GM18517 (cell line): ENCODE measurements at regions not wholly inside any gene's neighbourhood (a gene's known extent, or its start where the extent isn't known, plus 50 kb on each side); places are given as distances from the start of the nearest gene placed in this dataset.
"Not testable (repeated sequence)": the region's sequence is repeated elsewhere in the genome, so short reads cannot be mapped to it uniquely, and the experiment has no call there.

Experiments used
- ATAC-seq: cut with Tn5 transposase; IDR thresholded peaks from one replicate; pipeline ENCODE4 v1.9.1; 2021; ENCODE audit warnings: mild to moderate bottlenecking, moderate library complexity; ENCODE audit not compliant: unreplicated experiment

GRCh38 chr3:94405258-94406035 is 342.6 kb downstream of the NSUN3 start:
- ATAC-seq = no peak

- ATAC-seq = no peak
Measured at GRCh38 chr3:94406595-94406994, 343.7 kb downstream of the NSUN3 start.

GRCh38 chr3:94412936-94413335 is 350.1 kb downstream of the NSUN3 start:
- ATAC-seq = not testable (repeated sequence)

- ATAC-seq = no peak
Measured at GRCh38 chr3:94413336-94414108, 350.7 kb downstream of the NSUN3 start.

- no peak for ATAC-seq
Measured at GRCh38 chr3:94414418-94414817, 351.6 kb downstream of the NSUN3 start.

- no peak for ATAC-seq
Measured at GRCh38 chr3:94416768-94417167, 353.9 kb downstream of the NSUN3 start.

GRCh38 chr3:94417963-94418455 is 355.1 kb downstream of the NSUN3 start:
- no peak for ATAC-seq

GRCh38 chr3:94420931-94421330 is 358.1 kb downstream of the NSUN3 start:
- ATAC-seq = no peak

GRCh38 chr3:94423578-94423977 is 360.7 kb downstream of the NSUN3 start:
- ATAC-seq = no peak

GRCh38 chr3:94429517-94429916 is 366.7 kb downstream of the NSUN3 start:
- ATAC-seq = no peak

- ATAC-seq = no peak
Measured at GRCh38 chr3:94431876-94432570, 369.2 kb downstream of the NSUN3 start.

GRCh38 chr3:94433811-94434210 is 370.9 kb downstream of the NSUN3 start:
- no peak for ATAC-seq

- no peak for ATAC-seq
Measured at GRCh38 chr3:94440767-94441493, 378.1 kb downstream of the NSUN3 start.

GRCh38 chr3:94441494-94441847 is 378.6 kb downstream of the NSUN3 start:
- ATAC-seq = no peak

GRCh38 chr3:94453864-94454263 is 391.0 kb downstream of the NSUN3 start:
- no peak for ATAC-seq

GRCh38 chr3:94459167-94459566 is 396.3 kb downstream of the NSUN3 start:
- ATAC-seq = no peak

GRCh38 chr3:94460931-94461330 is 398.1 kb downstream of the NSUN3 start:
- ATAC-seq = no peak

GRCh38 chr3:94462931-94463330 is 400.1 kb downstream of the NSUN3 start:
- ATAC-seq = no peak

GRCh38 chr3:94472511-94472910 is 409.6 kb downstream of the NSUN3 start:
- no peak for ATAC-seq

GRCh38 chr3:94481226-94481898 is 418.5 kb downstream of the NSUN3 start:
- ATAC-seq = no peak
